ACC112 (cell line): ENCODE measurements at regions not wholly inside any gene's neighbourhood (a gene's known extent, or its start where the extent isn't known, plus 50 kb on each side); places are given as distances from the start of the nearest gene placed in this dataset.

Experiments
- H2AFZ ChIP-seq: fragments of 200-600 bp; sonication (generic); one replicate; pipeline ENCODE4 v1.6.0; 2017; ENCODE audit warnings: antibody characterized with exemption, low read length; ENCODE audit not compliant: unreplicated experiment
- H3K27ac ChIP-seq: fragments of 200-600 bp; sonication (generic); 2 replicates; pipeline ENCODE4 v1.5.1; 2014; ENCODE audit warnings: low read depth, mild to moderate bottlenecking, antibody characterized with exemption, low read length, moderate library complexity
- H3K27me3 ChIP-seq: fragments of 200-600 bp; sonication (generic); 2 replicates; pipeline ENCODE4 v1.6.1; 2014; ENCODE audit warnings: mild to moderate bottlenecking, antibody characterized with exemption, low read length, moderate library complexity, mixed read lengths; ENCODE audit not compliant: insufficient read depth
- H3K36me3 ChIP-seq: fragments of 200-600 bp; sonication (generic); 2 replicates; pipeline ENCODE4 v1.6.1; 2016; ENCODE audit warnings: mild to moderate bottlenecking, antibody characterized with exemption, low read length, moderate library complexity, mixed read lengths; ENCODE audit not compliant: insufficient read depth
- H3K4me1 ChIP-seq: fragments of 200-600 bp; sonication (generic); one replicate; pipeline ENCODE4 v1.6.1; 2016; ENCODE audit warnings: low read length, mixed read lengths; ENCODE audit not compliant: insufficient read depth, unreplicated experiment, control insufficient read depth
- H3K4me3 ChIP-seq: fragments of 200-600 bp; sonication (generic); 2 replicates; pipeline ENCODE4 v1.5.1; 2014; ENCODE audit warnings: mild to moderate bottlenecking, low read depth, low read length
- H3K79me2 ChIP-seq: fragments of 200-600 bp; sonication (generic); one replicate; pipeline ENCODE4 v1.6.0; 2016; ENCODE audit warnings: low read length; ENCODE audit not compliant: control insufficient read depth, unreplicated experiment, insufficient read depth

- no peak overlapping the region for H3K27ac ChIP-seq
- H3K79me2 ChIP-seq = no peaks in the 10 kb centered on the region
- H3K36me3 ChIP-seq = no peaks in the 10 kb centered on the region
- peaks cover 8% of the 10 kb centered on the region for H3K4me1 ChIP-seq
- H3K27me3 ChIP-seq = no peaks in the 10 kb centered on the region
- H2AFZ ChIP-seq = no peak overlapping the region
- no peak overlapping the region for H3K4me3 ChIP-seq
Observed at GRCh38 chr13:31927219-31927653, 104.3 kb upstream of the FRY start.

- H3K4me1 ChIP-seq = peaks cover 8% of the 10 kb centered on the region
- H2AFZ ChIP-seq = no peak overlapping the region
- no peak overlapping the region for H3K27ac ChIP-seq
- H3K4me3 ChIP-seq = no peak overlapping the region
- no peaks in the 10 kb centered on the region for H3K27me3 ChIP-seq
- no peaks in the 10 kb centered on the region for H3K79me2 ChIP-seq
- no peaks in the 10 kb centered on the region for H3K36me3 ChIP-seq
Observed at GRCh38 chr13:31929031-31929770, 102.4 kb upstream of the FRY start.

- H2AFZ ChIP-seq = no peak overlapping the region
- no peaks in the 10 kb centered on the region for H3K79me2 ChIP-seq
- no peak overlapping the region for H3K27ac ChIP-seq
- no peaks in the 10 kb centered on the region for H3K27me3 ChIP-seq
- no peaks in the 10 kb centered on the region for H3K36me3 ChIP-seq
- no peak overlapping the region for H3K4me3 ChIP-seq
- peaks cover 8% of the 10 kb centered on the region for H3K4me1 ChIP-seq
Observed at GRCh38 chr13:31930490-31930889, 101.1 kb upstream of the FRY start.

- Histone ChIP-seq H3K27me3 (no peaks in the 10 kb centered on the region), H3K4me1 (peaks cover 8% of the 10 kb centered on the region), H3K4me3 (no peak overlapping the region), H3K36me3 (no peaks in the 10 kb centered on the region), H3K27ac (no peak overlapping the region), H3K79me2 (no peaks in the 10 kb centered on the region), H2AFZ (no peak overlapping the region)
Observed at GRCh38 chr13:31930901-31931522, 100.6 kb upstream of the FRY start.

- Histone ChIP-seq H3K27me3 (no peaks in the 10 kb centered on the region), H3K4me3 (no peak overlapping the region), H3K36me3 (no peaks in the 10 kb centered on the region), H3K79me2 (no peaks in the 10 kb centered on the region), H3K27ac (no peak overlapping the region), H2AFZ (no peak overlapping the region), H3K4me1 (no peaks in the 10 kb centered on the region)
Observed at GRCh38 chr13:31937436-31937835, 94.1 kb upstream of the FRY start.

GRCh38 chr13:31940076-31940475 is 91.5 kb upstream of the FRY start:
- Histone ChIP-seq H3K4me1 (peaks cover 10% of the 10 kb centered on the region), H2AFZ (no peak overlapping the region), H3K27ac (no peak overlapping the region), H3K27me3 (no peaks in the 10 kb centered on the region), H3K36me3 (no peaks in the 10 kb centered on the region), H3K4me3 (no peak overlapping the region), H3K79me2 (no peaks in the 10 kb centered on the region)

GRCh38 chr13:31943591-31943990 is 88.0 kb upstream of the FRY start:
- peaks cover 22% of the 10 kb centered on the region for H3K4me1 ChIP-seq

GRCh38 chr13:31944262-31945160 is 87.1 kb upstream of the FRY start:
- Histone ChIP-seq H3K79me2 (no peaks in the 10 kb centered on the region), H3K27ac (peak overlapping the region; percentile 71), H3K27me3 (no peaks in the 10 kb centered on the region), H3K36me3 (no peaks in the 10 kb centered on the region), H3K4me1 (peaks cover 22% of the 10 kb centered on the region), H3K4me3 (peak overlapping the region; percentile 51), H2AFZ (peak overlapping the region; percentile 32)

More at GRCh38 chr13:31943591-31943990, 88.0 kb upstream of the FRY start:
- no peak overlapping the region for H3K27ac ChIP-seq
- H3K36me3 ChIP-seq = no peaks in the 10 kb centered on the region
- no peaks in the 10 kb centered on the region for H3K79me2 ChIP-seq
- H3K4me3 ChIP-seq = no peak overlapping the region
- no peak overlapping the region for H2AFZ ChIP-seq
- H3K27me3 ChIP-seq = no peaks in the 10 kb centered on the region

GRCh38 chr13:31945202-31945961 is 86.2 kb upstream of the FRY start:
- no peaks in the 10 kb centered on the region for H3K36me3 ChIP-seq
- peak overlapping the region; percentile 51 for H3K4me3 ChIP-seq
- no peaks in the 10 kb centered on the region for H3K79me2 ChIP-seq
- peak overlapping the region; percentile 71 for H3K27ac ChIP-seq
- peaks cover 22% of the 10 kb centered on the region for H3K4me1 ChIP-seq
- H2AFZ ChIP-seq = peak overlapping the region; percentile 32
- no peaks in the 10 kb centered on the region for H3K27me3 ChIP-seq
